Cardiac muscle cell (in vitro differentiated cells and primary cell): ENCODE measurements at regions not wholly inside any gene's neighbourhood (a gene's known extent, or its start where the extent isn't known, plus 50 kb on each side); places are given as distances from the start of the nearest gene placed in this dataset.

Experiments used
- DNase-seq, 2 donors: peaks; one replicate each; pipeline versions ENCODE4 v3.0.0 to v3.0.0-alpha.2; 2010 to 2017; ENCODE audit warnings: low read depth in 1 of 2, low spot score in 1 of 2
- H3K27ac ChIP-seq: fragments of 200-600 bp; sonication (generic); 2 replicates; pipeline ENCODE4 v1.5.1; 2016
- H3K27me3 ChIP-seq: fragments of 200-600 bp; sonication (generic); 2 replicates; pipeline ENCODE4 v1.6.0; 2016; ENCODE audit warnings: control low read depth
- H3K36me3 ChIP-seq: fragments of 200-600 bp; sonication (generic); 2 replicates; pipeline ENCODE4 v1.5.1; 2016; ENCODE audit warnings: control low read depth
- H3K4me1 ChIP-seq: fragments of 200-600 bp; sonication (generic); 2 replicates; pipeline ENCODE4 v1.8.1; 2017; ENCODE audit warnings: low read depth, mild to moderate bottlenecking, mixed run types
- H3K4me3 ChIP-seq: fragments of 200-600 bp; sonication (generic); 2 replicates; pipeline ENCODE4 v1.5.1; 2016; ENCODE audit warnings: mild to moderate bottlenecking
- H3K9me3 ChIP-seq: fragments of 200-600 bp; sonication (generic); 2 replicates; pipeline ENCODE4 v1.5.1; 2017; ENCODE audit warnings: low read depth, mild to moderate bottlenecking, control low read depth
- CTCF ChIP-seq: IDR thresholded peaks from 2 replicates; pipeline ENCODE4 v1.5.1; 2012; ENCODE audit warnings: low read depth, mild to moderate bottlenecking, low read length

GRCh38 chr5:118604106-118604505 lies 384.2 kb downstream of the DTWD2 start:
- Histone ChIP-seq H3K36me3 (no peaks in the 10 kb centered on the region), H3K4me1 (no peaks in the 10 kb centered on the region), H3K9me3 (no peaks in the 10 kb centered on the region), H3K27me3 (no peaks in the 10 kb centered on the region), H3K4me3 (no peak overlapping the region), H3K27ac (no peak overlapping the region)
- DNase-seq = no peak
- no peak for TF ChIP-seq CTCF

- Histone ChIP-seq H3K4me3 (no peak overlapping the region), H3K27ac (no peak overlapping the region), H3K4me1 (no peaks in the 10 kb centered on the region), H3K36me3 (no peaks in the 10 kb centered on the region), H3K9me3 (no peaks in the 10 kb centered on the region), H3K27me3 (no peaks in the 10 kb centered on the region)
- no peak for DNase-seq
- no peak for TF ChIP-seq CTCF
Measured at GRCh38 chr5:118603278-118603677, 385.1 kb downstream of the DTWD2 start.

GRCh38 chr5:118598311-118598710 lies 390.0 kb downstream of the DTWD2 start:
- Histone ChIP-seq H3K9me3 (no peaks in the 10 kb centered on the region), H3K4me3 (no peak overlapping the region), H3K27me3 (no peaks in the 10 kb centered on the region), H3K4me1 (no peaks in the 10 kb centered on the region), H3K36me3 (no peaks in the 10 kb centered on the region), H3K27ac (no peak overlapping the region)
- no peak for DNase-seq
- no peak for TF ChIP-seq CTCF

GRCh38 chr5:118597543-118597942 lies 390.8 kb downstream of the DTWD2 start:
- no peaks in the 10 kb centered on the region for H3K4me1 ChIP-seq
- no peaks in the 10 kb centered on the region for H3K36me3 ChIP-seq
- no peak overlapping the region for H3K27ac ChIP-seq
- no peak for DNase-seq
- no peaks in the 10 kb centered on the region for H3K9me3 ChIP-seq
- no peaks in the 10 kb centered on the region for H3K27me3 ChIP-seq
- TF ChIP-seq CTCF = no peak
- no peak overlapping the region for H3K4me3 ChIP-seq

GRCh38 chr5:118596255-118596654 lies 392.1 kb downstream of the DTWD2 start:
- Histone ChIP-seq H3K9me3 (no peaks in the 10 kb centered on the region), H3K27ac (no peak overlapping the region), H3K4me1 (no peaks in the 10 kb centered on the region), H3K27me3 (no peaks in the 10 kb centered on the region), H3K36me3 (no peaks in the 10 kb centered on the region), H3K4me3 (no peak overlapping the region)
- TF ChIP-seq CTCF = no peak
- DNase-seq = no peak

- no peak overlapping the region for H3K4me3 ChIP-seq
- DNase-seq = no peak
Measured at GRCh38 chr5:118593003-118593328, 395.4 kb downstream of the DTWD2 start.

More at GRCh38 chr5:118593003-118593328, 395.4 kb downstream of the DTWD2 start:
- no peaks in the 10 kb centered on the region for H3K36me3 ChIP-seq
- TF ChIP-seq CTCF = no peak
- no peaks in the 10 kb centered on the region for H3K9me3 ChIP-seq
- no peaks in the 10 kb centered on the region for H3K4me1 ChIP-seq
- H3K27me3 ChIP-seq = no peaks in the 10 kb centered on the region
- H3K27ac ChIP-seq = no peak overlapping the region
